ENCODE measurements at regions not wholly inside any gene's neighbourhood (a gene's known extent, or its start where the extent isn't known, plus 50 kb on each side); places are given as distances from the start of the nearest gene placed in this dataset.
"Not testable (repeated sequence)": the region's sequence is repeated elsewhere in the genome, so short reads cannot be mapped to it uniquely, and the experiment has no call there.

- TF ChIP-seq, protein P1, sequence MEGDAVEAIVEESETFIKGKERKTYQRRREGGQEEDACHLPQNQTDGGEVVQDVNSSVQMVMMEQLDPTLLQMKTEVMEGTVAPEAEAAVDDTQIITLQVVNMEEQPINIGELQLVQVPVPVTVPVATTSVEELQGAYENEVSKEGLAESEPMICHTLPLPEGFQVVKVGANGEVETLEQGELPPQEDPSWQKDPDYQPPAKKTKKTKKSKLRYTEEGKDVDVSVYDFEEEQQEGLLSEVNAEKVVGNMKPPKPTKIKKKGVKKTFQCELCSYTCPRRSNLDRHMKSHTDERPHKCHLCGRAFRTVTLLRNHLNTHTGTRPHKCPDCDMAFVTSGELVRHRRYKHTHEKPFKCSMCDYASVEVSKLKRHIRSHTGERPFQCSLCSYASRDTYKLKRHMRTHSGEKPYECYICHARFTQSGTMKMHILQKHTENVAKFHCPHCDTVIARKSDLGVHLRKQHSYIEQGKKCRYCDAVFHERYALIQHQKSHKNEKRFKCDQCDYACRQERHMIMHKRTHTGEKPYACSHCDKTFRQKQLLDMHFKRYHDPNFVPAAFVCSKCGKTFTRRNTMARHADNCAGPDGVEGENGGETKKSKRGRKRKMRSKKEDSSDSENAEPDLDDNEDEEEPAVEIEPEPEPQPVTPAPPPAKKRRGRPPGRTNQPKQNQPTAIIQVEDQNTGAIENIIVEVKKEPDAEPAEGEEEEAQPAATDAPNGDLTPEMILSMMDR (IDR thresholded peaks at IDR 0.05), result not testable (repeated sequence)
- TF ChIP-seq POLR2A (IDR thresholded peaks at IDR 0.05), result not testable (repeated sequence)
Observed at GRCh38 chr11:71781491-71781890, 51.5 kb upstream of the DEFB108B start.

Measured in esophagus squamous epithelium (tissue), 4 donors.